ENCODE measurements at regions not wholly inside any gene's neighbourhood (a gene's known extent, or its start where the extent isn't known, plus 50 kb on each side); places are given as distances from the start of the nearest gene placed in this dataset.

DNA sequence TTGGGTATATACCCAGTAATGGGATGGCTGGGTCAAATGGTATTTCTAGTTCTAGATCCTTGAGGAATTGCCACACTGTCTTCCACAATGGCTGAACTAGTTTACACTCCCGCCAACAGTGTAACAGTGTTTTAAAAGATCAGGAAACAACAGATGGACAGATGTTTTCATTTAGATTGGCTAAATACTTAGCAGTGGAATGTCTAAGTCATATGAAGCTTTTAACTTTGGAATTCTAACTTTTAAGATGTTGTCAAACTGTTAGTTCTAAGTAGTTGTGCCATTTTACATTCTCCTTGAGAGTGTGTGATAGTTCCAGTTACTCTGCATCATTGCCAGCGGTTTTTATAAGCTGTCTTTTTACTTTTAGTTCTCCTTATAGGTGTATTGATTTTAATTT, 688.8 kb downstream of the SEMA5A start:
- Mint-ChIP-seq H3K4me1 (no peaks in the 10 kb centered on the region), H3K27me3 (ENCODE audit: low read depth) (no peaks in the 10 kb centered on the region), H3K9me3 (peaks cover 4% of the 10 kb centered on the region), H3K4me3 (no peak overlapping the region), H3K27ac (no peak overlapping the region), H3K36me3 (no peaks in the 10 kb centered on the region)
- DNase-seq (ENCODE audit: low spot score) (no peak), ATAC-seq (no peak)
- POLR2A ChIA-PET = no interaction called here
- TF ChIP-seq, protein P1, sequence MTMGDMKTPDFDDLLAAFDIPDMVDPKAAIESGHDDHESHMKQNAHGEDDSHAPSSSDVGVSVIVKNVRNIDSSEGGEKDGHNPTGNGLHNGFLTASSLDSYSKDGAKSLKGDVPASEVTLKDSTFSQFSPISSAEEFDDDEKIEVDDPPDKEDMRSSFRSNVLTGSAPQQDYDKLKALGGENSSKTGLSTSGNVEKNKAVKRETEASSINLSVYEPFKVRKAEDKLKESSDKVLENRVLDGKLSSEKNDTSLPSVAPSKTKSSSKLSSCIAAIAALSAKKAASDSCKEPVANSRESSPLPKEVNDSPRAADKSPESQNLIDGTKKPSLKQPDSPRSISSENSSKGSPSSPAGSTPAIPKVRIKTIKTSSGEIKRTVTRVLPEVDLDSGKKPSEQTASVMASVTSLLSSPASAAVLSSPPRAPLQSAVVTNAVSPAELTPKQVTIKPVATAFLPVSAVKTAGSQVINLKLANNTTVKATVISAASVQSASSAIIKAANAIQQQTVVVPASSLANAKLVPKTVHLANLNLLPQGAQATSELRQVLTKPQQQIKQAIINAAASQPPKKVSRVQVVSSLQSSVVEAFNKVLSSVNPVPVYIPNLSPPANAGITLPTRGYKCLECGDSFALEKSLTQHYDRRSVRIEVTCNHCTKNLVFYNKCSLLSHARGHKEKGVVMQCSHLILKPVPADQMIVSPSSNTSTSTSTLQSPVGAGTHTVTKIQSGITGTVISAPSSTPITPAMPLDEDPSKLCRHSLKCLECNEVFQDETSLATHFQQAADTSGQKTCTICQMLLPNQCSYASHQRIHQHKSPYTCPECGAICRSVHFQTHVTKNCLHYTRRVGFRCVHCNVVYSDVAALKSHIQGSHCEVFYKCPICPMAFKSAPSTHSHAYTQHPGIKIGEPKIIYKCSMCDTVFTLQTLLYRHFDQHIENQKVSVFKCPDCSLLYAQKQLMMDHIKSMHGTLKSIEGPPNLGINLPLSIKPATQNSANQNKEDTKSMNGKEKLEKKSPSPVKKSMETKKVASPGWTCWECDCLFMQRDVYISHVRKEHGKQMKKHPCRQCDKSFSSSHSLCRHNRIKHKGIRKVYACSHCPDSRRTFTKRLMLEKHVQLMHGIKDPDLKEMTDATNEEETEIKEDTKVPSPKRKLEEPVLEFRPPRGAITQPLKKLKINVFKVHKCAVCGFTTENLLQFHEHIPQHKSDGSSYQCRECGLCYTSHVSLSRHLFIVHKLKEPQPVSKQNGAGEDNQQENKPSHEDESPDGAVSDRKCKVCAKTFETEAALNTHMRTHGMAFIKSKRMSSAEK (CRISPR knock-in tag; IDR thresholded peaks at IDR 0.05; ENCODE audit: borderline replicate concordance) = no peak
- TF ChIP-seq ZNF416 (CRISPR knock-in tag; IDR thresholded peaks at IDR 0.05) (no peak), KAT7 (CRISPR knock-in tag; IDR thresholded peaks at IDR 0.05; ENCODE audit: borderline replicate concordance) (no peak), ZNF423 (CRISPR knock-in tag; IDR thresholded peaks at IDR 0.05) (no peak), ZNF396 (CRISPR knock-in tag; IDR thresholded peaks at IDR 0.05; ENCODE audit: borderline replicate concordance) (no peak), RORB (CRISPR knock-in tag; IDR thresholded peaks at IDR 0.05) (no peak), NFYB (CRISPR knock-in tag; conservative IDR thresholded peaks at IDR 0.05; ENCODE audit: low read depth) (no peak), MXD4 (CRISPR knock-in tag; IDR thresholded peaks at IDR 0.05; ENCODE audit: borderline replicate concordance) (no peak)
- TF ChIP-seq, protein P2, sequence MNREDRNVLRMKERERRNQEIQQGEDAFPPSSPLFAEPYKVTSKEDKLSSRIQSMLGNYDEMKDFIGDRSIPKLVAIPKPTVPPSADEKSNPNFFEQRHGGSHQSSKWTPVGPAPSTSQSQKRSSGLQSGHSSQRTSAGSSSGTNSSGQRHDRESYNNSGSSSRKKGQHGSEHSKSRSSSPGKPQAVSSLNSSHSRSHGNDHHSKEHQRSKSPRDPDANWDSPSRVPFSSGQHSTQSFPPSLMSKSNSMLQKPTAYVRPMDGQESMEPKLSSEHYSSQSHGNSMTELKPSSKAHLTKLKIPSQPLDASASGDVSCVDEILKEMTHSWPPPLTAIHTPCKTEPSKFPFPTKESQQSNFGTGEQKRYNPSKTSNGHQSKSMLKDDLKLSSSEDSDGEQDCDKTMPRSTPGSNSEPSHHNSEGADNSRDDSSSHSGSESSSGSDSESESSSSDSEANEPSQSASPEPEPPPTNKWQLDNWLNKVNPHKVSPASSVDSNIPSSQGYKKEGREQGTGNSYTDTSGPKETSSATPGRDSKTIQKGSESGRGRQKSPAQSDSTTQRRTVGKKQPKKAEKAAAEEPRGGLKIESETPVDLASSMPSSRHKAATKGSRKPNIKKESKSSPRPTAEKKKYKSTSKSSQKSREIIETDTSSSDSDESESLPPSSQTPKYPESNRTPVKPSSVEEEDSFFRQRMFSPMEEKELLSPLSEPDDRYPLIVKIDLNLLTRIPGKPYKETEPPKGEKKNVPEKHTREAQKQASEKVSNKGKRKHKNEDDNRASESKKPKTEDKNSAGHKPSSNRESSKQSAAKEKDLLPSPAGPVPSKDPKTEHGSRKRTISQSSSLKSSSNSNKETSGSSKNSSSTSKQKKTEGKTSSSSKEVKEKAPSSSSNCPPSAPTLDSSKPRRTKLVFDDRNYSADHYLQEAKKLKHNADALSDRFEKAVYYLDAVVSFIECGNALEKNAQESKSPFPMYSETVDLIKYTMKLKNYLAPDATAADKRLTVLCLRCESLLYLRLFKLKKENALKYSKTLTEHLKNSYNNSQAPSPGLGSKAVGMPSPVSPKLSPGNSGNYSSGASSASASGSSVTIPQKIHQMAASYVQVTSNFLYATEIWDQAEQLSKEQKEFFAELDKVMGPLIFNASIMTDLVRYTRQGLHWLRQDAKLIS (CRISPR knock-in tag; IDR thresholded peaks at IDR 0.05; ENCODE audit: borderline replicate concordance) = no peak
- TF ChIP-seq, protein P3, sequence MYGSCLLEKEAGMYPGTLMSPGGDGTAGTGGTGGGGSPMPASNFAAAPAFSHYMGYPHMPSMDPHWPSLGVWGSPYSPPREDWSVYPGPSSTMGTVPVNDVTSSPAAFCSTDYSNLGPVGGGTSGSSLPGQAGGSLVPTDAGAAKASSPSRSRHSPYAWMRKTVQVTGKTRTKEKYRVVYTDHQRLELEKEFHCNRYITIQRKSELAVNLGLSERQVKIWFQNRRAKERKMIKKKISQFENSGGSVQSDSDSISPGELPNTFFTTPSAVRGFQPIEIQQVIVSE (CRISPR knock-in tag; IDR thresholded peaks at IDR 0.05; ENCODE audit: borderline replicate concordance) = no peak
- TF ChIP-seq, protein P4, sequence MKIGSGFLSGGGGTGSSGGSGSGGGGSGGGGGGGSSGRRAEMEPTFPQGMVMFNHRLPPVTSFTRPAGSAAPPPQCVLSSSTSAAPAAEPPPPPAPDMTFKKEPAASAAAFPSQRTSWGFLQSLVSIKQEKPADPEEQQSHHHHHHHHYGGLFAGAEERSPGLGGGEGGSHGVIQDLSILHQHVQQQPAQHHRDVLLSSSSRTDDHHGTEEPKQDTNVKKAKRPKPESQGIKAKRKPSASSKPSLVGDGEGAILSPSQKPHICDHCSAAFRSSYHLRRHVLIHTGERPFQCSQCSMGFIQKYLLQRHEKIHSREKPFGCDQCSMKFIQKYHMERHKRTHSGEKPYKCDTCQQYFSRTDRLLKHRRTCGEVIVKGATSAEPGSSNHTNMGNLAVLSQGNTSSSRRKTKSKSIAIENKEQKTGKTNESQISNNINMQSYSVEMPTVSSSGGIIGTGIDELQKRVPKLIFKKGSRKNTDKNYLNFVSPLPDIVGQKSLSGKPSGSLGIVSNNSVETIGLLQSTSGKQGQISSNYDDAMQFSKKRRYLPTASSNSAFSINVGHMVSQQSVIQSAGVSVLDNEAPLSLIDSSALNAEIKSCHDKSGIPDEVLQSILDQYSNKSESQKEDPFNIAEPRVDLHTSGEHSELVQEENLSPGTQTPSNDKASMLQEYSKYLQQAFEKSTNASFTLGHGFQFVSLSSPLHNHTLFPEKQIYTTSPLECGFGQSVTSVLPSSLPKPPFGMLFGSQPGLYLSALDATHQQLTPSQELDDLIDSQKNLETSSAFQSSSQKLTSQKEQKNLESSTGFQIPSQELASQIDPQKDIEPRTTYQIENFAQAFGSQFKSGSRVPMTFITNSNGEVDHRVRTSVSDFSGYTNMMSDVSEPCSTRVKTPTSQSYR (CRISPR knock-in tag; IDR thresholded peaks at IDR 0.05) = no peak
- TF ChIP-seq, protein P5, sequence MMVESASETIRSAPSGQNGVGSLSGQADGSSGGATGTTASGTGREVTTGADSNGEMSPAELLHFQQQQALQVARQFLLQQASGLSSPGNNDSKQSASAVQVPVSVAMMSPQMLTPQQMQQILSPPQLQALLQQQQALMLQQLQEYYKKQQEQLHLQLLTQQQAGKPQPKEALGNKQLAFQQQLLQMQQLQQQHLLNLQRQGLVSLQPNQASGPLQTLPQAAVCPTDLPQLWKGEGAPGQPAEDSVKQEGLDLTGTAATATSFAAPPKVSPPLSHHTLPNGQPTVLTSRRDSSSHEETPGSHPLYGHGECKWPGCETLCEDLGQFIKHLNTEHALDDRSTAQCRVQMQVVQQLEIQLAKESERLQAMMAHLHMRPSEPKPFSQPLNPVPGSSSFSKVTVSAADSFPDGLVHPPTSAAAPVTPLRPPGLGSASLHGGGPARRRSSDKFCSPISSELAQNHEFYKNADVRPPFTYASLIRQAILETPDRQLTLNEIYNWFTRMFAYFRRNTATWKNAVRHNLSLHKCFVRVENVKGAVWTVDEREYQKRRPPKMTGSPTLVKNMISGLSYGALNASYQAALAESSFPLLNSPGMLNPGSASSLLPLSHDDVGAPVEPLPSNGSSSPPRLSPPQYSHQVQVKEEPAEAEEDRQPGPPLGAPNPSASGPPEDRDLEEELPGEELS (CRISPR knock-in tag; IDR thresholded peaks at IDR 0.05) = no peak
- CTCF ChIA-PET = interaction anchor here (1.1 kb wide), 1 partner anchor 11 kb away, joined by 3 read pairs; no protein-coding TSS in a partner anchor
